ENCODE measurements at regions not wholly inside any gene's neighbourhood (a gene's known extent, or its start where the extent isn't known, plus 50 kb on each side); places are given as distances from the start of the nearest gene placed in this dataset.

GRCh38 chr2:121818546-121818945 lies 63.1 kb downstream of the TSN start:
- Mint-ChIP-seq H3K27ac (no peak overlapping the region), H3K9me3 (ENCODE audit: low read depth) (no peaks in the 10 kb centered on the region), H3K4me1 (no peaks in the 10 kb centered on the region), H3K27me3 (peaks cover 9% of the 10 kb centered on the region), H3K4me3 (no peak overlapping the region), H3K36me3 (no peaks in the 10 kb centered on the region)
- no peak for DNase-seq
- no peak for ATAC-seq
- CTCF ChIA-PET = no interaction called here

- CTCF ChIA-PET = no interaction called here
- Mint-ChIP-seq H3K4me3 (no peak overlapping the region), H3K27me3 (peaks cover 9% of the 10 kb centered on the region), H3K36me3 (no peaks in the 10 kb centered on the region), H3K9me3 (ENCODE audit: low read depth) (no peaks in the 10 kb centered on the region), H3K27ac (no peak overlapping the region), H3K4me1 (no peaks in the 10 kb centered on the region)
- ATAC-seq (no peak), DNase-seq (no peak)
These were observed 64.4 kb downstream of the TSN start for GRCh38 chr2:121819846-121820245.

- CTCF ChIA-PET = interaction anchor here (1.0 kb wide), 1 partner anchor 10 kb away, joined by 3 read pairs; no protein-coding TSS in a partner anchor
- DNase-seq (no peak), ATAC-seq (no peak)
- H3K36me3 Mint-ChIP-seq = no peaks in the 10 kb centered on the region
- no peak overlapping the region for H3K4me3 Mint-ChIP-seq
- peaks cover 9% of the 10 kb centered on the region for H3K27me3 Mint-ChIP-seq
- no peaks in the 10 kb centered on the region for H3K9me3 Mint-ChIP-seq (ENCODE audit: low read depth)
- H3K27ac Mint-ChIP-seq = no peak overlapping the region
- no peaks in the 10 kb centered on the region for H3K4me1 Mint-ChIP-seq
These were observed 66.2 kb downstream of the TSN start for GRCh38 chr2:121821476-121822158.

- Mint-ChIP-seq H3K27me3 (peaks cover 3% of the 10 kb centered on the region), H3K27ac (no peak overlapping the region), H3K4me3 (no peak overlapping the region), H3K9me3 (ENCODE audit: low read depth) (no peaks in the 10 kb centered on the region), H3K36me3 (no peaks in the 10 kb centered on the region), H3K4me1 (no peaks in the 10 kb centered on the region)
- no peak for DNase-seq
- no peak for ATAC-seq
- CTCF ChIA-PET = no interaction called here
These were observed 68.8 kb downstream of the TSN start for GRCh38 chr2:121824264-121824663.

- no peak for DNase-seq
- H3K4me1 Mint-ChIP-seq = no peaks in the 10 kb centered on the region
- no peak overlapping the region for H3K4me3 Mint-ChIP-seq
- H3K27me3 Mint-ChIP-seq = no peaks in the 10 kb centered on the region
- ATAC-seq = no peak
- H3K9me3 Mint-ChIP-seq (ENCODE audit: low read depth) = no peaks in the 10 kb centered on the region
- CTCF ChIA-PET = interaction anchor here (1.0 kb wide), 1 partner anchor 14 kb away, joined by 3 read pairs; no protein-coding TSS in a partner anchor
- no peak overlapping the region for H3K27ac Mint-ChIP-seq
- H3K36me3 Mint-ChIP-seq = no peaks in the 10 kb centered on the region
These were observed 69.8 kb downstream of the TSN start for GRCh38 chr2:121825003-121825950.

GRCh38 chr2:121826036-121826435 lies 70.6 kb downstream of the TSN start:
- no peaks in the 10 kb centered on the region for H3K4me1 Mint-ChIP-seq
- H3K27ac Mint-ChIP-seq = no peak overlapping the region
- H3K36me3 Mint-ChIP-seq = no peaks in the 10 kb centered on the region
- H3K9me3 Mint-ChIP-seq (ENCODE audit: low read depth) = no peaks in the 10 kb centered on the region
- CTCF ChIA-PET = interaction anchor here (1.0 kb wide), 1 partner anchor 15 kb away, joined by 3 read pairs; no protein-coding TSS in a partner anchor
- no peak for DNase-seq
- no peak overlapping the region for H3K4me3 Mint-ChIP-seq
- H3K27me3 Mint-ChIP-seq = no peaks in the 10 kb centered on the region
- no peak for ATAC-seq

- DNase-seq (no peak), ATAC-seq (no peak)
- no peaks in the 10 kb centered on the region for H3K27me3 Mint-ChIP-seq
- no peak overlapping the region for H3K27ac Mint-ChIP-seq
- no peaks in the 10 kb centered on the region for H3K4me1 Mint-ChIP-seq
- no peaks in the 10 kb centered on the region for H3K36me3 Mint-ChIP-seq
- H3K4me3 Mint-ChIP-seq = no peak overlapping the region
- H3K9me3 Mint-ChIP-seq (ENCODE audit: low read depth) = no peaks in the 10 kb centered on the region
- CTCF ChIA-PET = interaction anchor here (1.9 kb wide), 1 partner anchor 17 kb away, joined by 4 read pairs; no protein-coding TSS in a partner anchor
These were observed 72.9 kb downstream of the TSN start for GRCh38 chr2:121828281-121828731.

GRCh38 chr2:121830809-121831208 lies 75.4 kb downstream of the TSN start:
- no peak for ATAC-seq
- peaks cover 6% of the 10 kb centered on the region for H3K27me3 Mint-ChIP-seq
- DNase-seq = no peak
- H3K36me3 Mint-ChIP-seq = no peaks in the 10 kb centered on the region
- H3K4me1 Mint-ChIP-seq = no peaks in the 10 kb centered on the region
- CTCF ChIA-PET = no interaction called here
- no peaks in the 10 kb centered on the region for H3K9me3 Mint-ChIP-seq (ENCODE audit: low read depth)
- no peak overlapping the region for H3K27ac Mint-ChIP-seq
- H3K4me3 Mint-ChIP-seq = no peak overlapping the region

- H3K4me1 Mint-ChIP-seq = no peaks in the 10 kb centered on the region
- H3K9me3 Mint-ChIP-seq (ENCODE audit: low read depth) = no peaks in the 10 kb centered on the region
- peaks cover 8% of the 10 kb centered on the region for H3K27me3 Mint-ChIP-seq
- H3K36me3 Mint-ChIP-seq = no peaks in the 10 kb centered on the region
- ATAC-seq = no peak
- CTCF ChIA-PET = no interaction called here
- DNase-seq = no peak
- no peak overlapping the region for H3K27ac Mint-ChIP-seq
- H3K4me3 Mint-ChIP-seq = no peak overlapping the region
These were observed 76.4 kb downstream of the TSN start for GRCh38 chr2:121831841-121832240.

GRCh38 chr2:121832412-121833357 lies 77.2 kb downstream of the TSN start:
- Mint-ChIP-seq H3K4me3 (no peak overlapping the region), H3K27me3 (peaks cover 13% of the 10 kb centered on the region), H3K36me3 (no peaks in the 10 kb centered on the region), H3K4me1 (no peaks in the 10 kb centered on the region), H3K9me3 (ENCODE audit: low read depth) (no peaks in the 10 kb centered on the region), H3K27ac (no peak overlapping the region)
- DNase-seq (no peak), ATAC-seq (no peak)
- CTCF ChIA-PET = no interaction called here

GRCh38 chr2:121833358-121833723 lies 77.9 kb downstream of the TSN start:
- CTCF ChIA-PET = no interaction called here
- no peaks in the 10 kb centered on the region for H3K36me3 Mint-ChIP-seq
- DNase-seq = no peak
- H3K9me3 Mint-ChIP-seq (ENCODE audit: low read depth) = no peaks in the 10 kb centered on the region
- no peak overlapping the region for H3K4me3 Mint-ChIP-seq
- ATAC-seq = no peak
- peaks cover 18% of the 10 kb centered on the region for H3K27me3 Mint-ChIP-seq
- H3K4me1 Mint-ChIP-seq = no peaks in the 10 kb centered on the region
- no peak overlapping the region for H3K27ac Mint-ChIP-seq

GRCh38 chr2:121836611-121837010 lies 81.2 kb downstream of the TSN start:
- Mint-ChIP-seq H3K27ac (no peak overlapping the region), H3K4me1 (no peaks in the 10 kb centered on the region)

GRCh38 chr2:121837591-121837990 lies 82.1 kb downstream of the TSN start:
- no peaks in the 10 kb centered on the region for H3K4me1 Mint-ChIP-seq
- H3K27me3 Mint-ChIP-seq = peaks cover 18% of the 10 kb centered on the region
- no peak for ATAC-seq
- no peak for DNase-seq
- CTCF ChIA-PET = no interaction called here
- H3K27ac Mint-ChIP-seq = no peak overlapping the region
- H3K36me3 Mint-ChIP-seq = no peaks in the 10 kb centered on the region
- H3K4me3 Mint-ChIP-seq = no peak overlapping the region
- H3K9me3 Mint-ChIP-seq (ENCODE audit: low read depth) = no peaks in the 10 kb centered on the region

More at GRCh38 chr2:121836611-121837010, 81.2 kb downstream of the TSN start:
- CTCF ChIA-PET = no interaction called here
- DNase-seq = no peak
- Mint-ChIP-seq H3K36me3 (no peaks in the 10 kb centered on the region), H3K27me3 (peaks cover 18% of the 10 kb centered on the region), H3K9me3 (ENCODE audit: low read depth) (no peaks in the 10 kb centered on the region), H3K4me3 (no peak overlapping the region)
- ATAC-seq = no peak
